Uterus (tissue), 2 donors: ENCODE measurements at regions not wholly inside any gene's neighbourhood (a gene's known extent, or its start where the extent isn't known, plus 50 kb on each side); places are given as distances from the start of the nearest gene placed in this dataset.

ENCODE experiments used
- POLR2A ChIP-seq, 2 donors: fragments of 450-650 bp; IDR thresholded peaks; one replicate each; pipeline ENCODE4 v1.6.1; 2016; ENCODE audit warnings: antibody characterized with exemption in 2 of 2, mild to moderate bottlenecking in 1 of 2, moderate library complexity in 1 of 2
- TF ChIP-seq, protein P1 (sequence below), 4 experiments: fragments of 200-600 bp in 2 of 4; fragments of 450-650 bp in 2 of 4; sonication (generic) in 2 of 4; IDR thresholded peaks; one replicate each; pipeline ENCODE4 v1.5.1; 2016 to 2019; ENCODE audit warnings: antibody characterized with exemption in 4 of 4, mild to moderate bottlenecking in 2 of 4, moderate library complexity in 1 of 4

DNA sequence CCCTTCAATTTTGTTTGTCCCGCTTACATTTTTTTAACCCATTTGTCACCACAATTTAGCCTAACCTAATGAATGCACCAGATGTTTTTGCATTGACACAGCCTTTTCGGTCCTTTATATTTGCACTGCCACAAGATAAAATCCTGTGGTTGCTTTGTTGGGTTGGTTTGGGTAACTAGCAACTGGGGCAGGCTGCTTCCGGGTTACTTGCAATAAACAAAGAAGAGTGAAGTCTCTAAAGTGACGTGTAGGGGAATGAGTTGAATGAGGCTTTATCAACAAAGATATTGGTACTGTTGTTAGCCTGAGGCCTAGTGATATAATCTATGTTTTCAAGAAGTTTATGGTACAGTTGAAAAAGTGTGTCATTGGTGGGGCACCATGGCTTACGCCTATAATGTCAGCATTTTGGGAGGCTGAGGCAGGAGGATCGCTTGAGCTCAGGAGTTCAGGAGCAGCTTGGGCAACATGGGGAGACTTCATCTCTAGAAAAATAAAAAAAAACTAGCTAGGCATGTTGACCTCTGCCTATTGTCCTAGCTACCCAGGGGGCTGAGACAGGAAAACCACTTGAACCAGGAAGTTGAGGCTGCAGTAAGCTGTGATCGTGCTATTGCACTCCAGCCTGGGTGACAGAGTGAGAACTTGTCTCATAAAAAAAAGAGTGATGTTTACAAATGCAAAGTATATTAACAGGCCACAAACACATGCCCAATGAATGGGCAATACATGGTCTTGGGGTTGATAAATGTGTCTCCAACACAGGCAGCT is 121.8 kb downstream of the OXSM start:
- TF ChIP-seq, protein P1, sequence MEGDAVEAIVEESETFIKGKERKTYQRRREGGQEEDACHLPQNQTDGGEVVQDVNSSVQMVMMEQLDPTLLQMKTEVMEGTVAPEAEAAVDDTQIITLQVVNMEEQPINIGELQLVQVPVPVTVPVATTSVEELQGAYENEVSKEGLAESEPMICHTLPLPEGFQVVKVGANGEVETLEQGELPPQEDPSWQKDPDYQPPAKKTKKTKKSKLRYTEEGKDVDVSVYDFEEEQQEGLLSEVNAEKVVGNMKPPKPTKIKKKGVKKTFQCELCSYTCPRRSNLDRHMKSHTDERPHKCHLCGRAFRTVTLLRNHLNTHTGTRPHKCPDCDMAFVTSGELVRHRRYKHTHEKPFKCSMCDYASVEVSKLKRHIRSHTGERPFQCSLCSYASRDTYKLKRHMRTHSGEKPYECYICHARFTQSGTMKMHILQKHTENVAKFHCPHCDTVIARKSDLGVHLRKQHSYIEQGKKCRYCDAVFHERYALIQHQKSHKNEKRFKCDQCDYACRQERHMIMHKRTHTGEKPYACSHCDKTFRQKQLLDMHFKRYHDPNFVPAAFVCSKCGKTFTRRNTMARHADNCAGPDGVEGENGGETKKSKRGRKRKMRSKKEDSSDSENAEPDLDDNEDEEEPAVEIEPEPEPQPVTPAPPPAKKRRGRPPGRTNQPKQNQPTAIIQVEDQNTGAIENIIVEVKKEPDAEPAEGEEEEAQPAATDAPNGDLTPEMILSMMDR (IDR thresholded peaks at IDR 0.05), result no peak
- TF ChIP-seq POLR2A (IDR thresholded peaks at IDR 0.05), result no peak
